Neuronal stem cell (in vitro differentiated cells): ENCODE measurements at regions not wholly inside any gene's neighbourhood (a gene's known extent, or its start where the extent isn't known, plus 50 kb on each side); places are given as distances from the start of the nearest gene placed in this dataset.

Experiments
- DNase-seq: peaks from one replicate; pipeline ENCODE4 v3.0.0-alpha.2; 2013; ENCODE audit warnings: low spot score
- H2AFZ ChIP-seq: one replicate; pipeline ENCODE4 v1.6.1; 2013; ENCODE audit warnings: mild to moderate bottlenecking, low read length, inconsistent platforms
- H2AK5ac ChIP-seq: 2 replicates; pipeline ENCODE4 v1.6.1; 2013; ENCODE audit warnings: low read depth, mild to moderate bottlenecking, inconsistent platforms, low read length, moderate library complexity, mixed read lengths
- H2BK120ac ChIP-seq: 2 replicates; pipeline ENCODE4 v1.6.1; 2013; ENCODE audit warnings: low read depth, mild to moderate bottlenecking, inconsistent platforms, low read length, moderate library complexity, mixed read lengths
- H2BK12ac ChIP-seq: one replicate; pipeline ENCODE4 v1.6.1; 2013; ENCODE audit warnings: low read length, inconsistent platforms
- H2BK15ac ChIP-seq: 2 replicates; pipeline ENCODE4 v1.6.1; 2013; ENCODE audit warnings: mild to moderate bottlenecking, low read length, inconsistent platforms, mixed read lengths
- H2BK5ac ChIP-seq: one replicate; pipeline ENCODE4 v1.6.1; 2013; ENCODE audit warnings: inconsistent platforms, mild to moderate bottlenecking, low read length, moderate library complexity
- H3K14ac ChIP-seq: one replicate; pipeline ENCODE4 v1.6.1; 2013; ENCODE audit warnings: low read length, inconsistent platforms
- H3K18ac ChIP-seq: 2 replicates; pipeline ENCODE4 v1.6.1; 2013; ENCODE audit warnings: low read length, inconsistent platforms
- H3K23ac ChIP-seq: 2 replicates; pipeline ENCODE4 v1.6.1; 2013; ENCODE audit warnings: low read depth, mild to moderate bottlenecking, mixed read lengths, low read length, inconsistent platforms; ENCODE audit not compliant: poor library complexity
- H3K27ac ChIP-seq: replicated peaks from 3 replicates; pipeline ENCODE4 v1.5.1; 2013; ENCODE audit warnings: low read length, inconsistent platforms
- H3K27me3 ChIP-seq, 3 experiments: 2 replicates each; pipeline ENCODE4 v1.6.1; 2013; ENCODE audit warnings: low read length in 3 of 3, mild to moderate bottlenecking in 2 of 3, inconsistent platforms in 1 of 3, low read depth in 1 of 3, mixed read lengths in 1 of 3, moderate library complexity in 1 of 3; ENCODE audit not compliant: control insufficient read depth in 3 of 3, insufficient read depth in 3 of 3
- H3K36me3 ChIP-seq, 2 donors: replicated peaks in 1 of 2; 2 replicates each; pipeline ENCODE4 v1.6.1; 2013; ENCODE audit warnings: low read length in 2 of 2; ENCODE audit not compliant: control insufficient read depth in 2 of 2, insufficient read depth in 2 of 2
- H3K4ac ChIP-seq: 2 replicates; pipeline ENCODE4 v1.6.1; 2013; ENCODE audit warnings: inconsistent platforms, mild to moderate bottlenecking, low read length, moderate library complexity
- H3K4me1 ChIP-seq, 2 donors: 1 replicate in 1 of 2; 2 replicates in 1 of 2; pipeline ENCODE4 v1.6.1; 2013; ENCODE audit warnings: low read length in 2 of 2, low read depth in 1 of 2; ENCODE audit not compliant: control insufficient read depth in 2 of 2, insufficient read depth in 1 of 2
- H3K4me2 ChIP-seq: one replicate; pipeline ENCODE4 v1.6.1; 2013; ENCODE audit warnings: mild to moderate bottlenecking, low read length, inconsistent platforms; ENCODE audit not compliant: insufficient read depth, poor library complexity, severe bottlenecking
- H3K4me3 ChIP-seq, 2 donors: 2 replicates each; pipeline ENCODE4 v1.5.1; 2013; ENCODE audit warnings: low read length in 2 of 2, mild to moderate bottlenecking in 2 of 2, inconsistent platforms in 1 of 2, moderate library complexity in 1 of 2
- H3K79me1 ChIP-seq: one replicate; pipeline ENCODE4 v1.6.1; 2013; ENCODE audit warnings: low read depth, mild to moderate bottlenecking, inconsistent platforms, low read length, moderate library complexity
- H3K9ac ChIP-seq: one replicate; pipeline ENCODE4 v1.6.1; 2013; ENCODE audit warnings: mild to moderate bottlenecking, low read depth, low read length, inconsistent platforms; ENCODE audit not compliant: poor library complexity
- H3K9me3 ChIP-seq, 2 donors: replicated peaks in 1 of 2; 2 replicates each; pipeline versions ENCODE3 to v1.6.1; 2013; ENCODE audit warnings: low read length in 2 of 2, mild to moderate bottlenecking in 2 of 2, inconsistent platforms in 1 of 2, low read depth in 1 of 2, mixed read lengths in 1 of 2, moderate library complexity in 1 of 2; ENCODE audit not compliant: control insufficient read depth in 2 of 2, insufficient read depth in 1 of 2
- H4K8ac ChIP-seq: one replicate; pipeline ENCODE4 v1.6.1; 2013; ENCODE audit warnings: low read depth, mild to moderate bottlenecking, inconsistent platforms, low read length, moderate library complexity
- H4K91ac ChIP-seq: one replicate; pipeline ENCODE4 v1.6.1; 2013; ENCODE audit warnings: low read length, low read depth, mild to moderate bottlenecking, inconsistent platforms; ENCODE audit not compliant: poor library complexity
- WGBS, 2 donors: extraction: QIAGEN DNeasy Blood & Tissue Kit; methylation state at CpG; one replicate each; pipeline ENCODE4 v1.1.7; 2013; ENCODE audit warnings: missing lambda C conversion rate in 2 of 2, mixed read lengths in 1 of 2; ENCODE audit not compliant: insufficient read length in 2 of 2, insufficient replicate concordance in 1 of 2; ENCODE audit errors: extremely low coverage in 2 of 2; 5-methylcytosine and 5-hydroxymethylcytosine counted together

- Histone ChIP-seq H3K14ac (no peak overlapping the region), H3K18ac (no peak overlapping the region), H3K23ac (no peak overlapping the region), H4K91ac (no peak overlapping the region), H4K8ac (no peak overlapping the region), H3K9ac (no peak overlapping the region), H3K4me3 (no peak overlapping the region), H2BK5ac (no peak overlapping the region), H3K4me1 (peaks cover 0 to 1% of the 10 kb centered on the region in 2 donors), H2BK120ac (no peak overlapping the region), H3K9me3 (peaks cover 0 to 12% of the 10 kb centered on the region in 2 donors), H2AK5ac (no peak overlapping the region), H2BK12ac (no peak overlapping the region), H3K79me1 (no peaks in the 10 kb centered on the region), H3K4me2 (no peak overlapping the region), H2AFZ (no peak overlapping the region), H3K27ac (no peak overlapping the region), H3K4ac (no peak overlapping the region), H3K27me3 (peaks cover 0 to 45% (median 23%) of the 10 kb centered on the region in 3 experiments), H3K36me3 (no peaks in the 10 kb centered on the region), H2BK15ac (no peak overlapping the region)
- WGBS, 2 donors: no CpG with 5 or more reads among the region's 19 CpGs
- no peak for DNase-seq
These were observed 148.5 kb upstream of the PRSS16 start for GRCh38 chr6:27098956-27099355.

DNA sequence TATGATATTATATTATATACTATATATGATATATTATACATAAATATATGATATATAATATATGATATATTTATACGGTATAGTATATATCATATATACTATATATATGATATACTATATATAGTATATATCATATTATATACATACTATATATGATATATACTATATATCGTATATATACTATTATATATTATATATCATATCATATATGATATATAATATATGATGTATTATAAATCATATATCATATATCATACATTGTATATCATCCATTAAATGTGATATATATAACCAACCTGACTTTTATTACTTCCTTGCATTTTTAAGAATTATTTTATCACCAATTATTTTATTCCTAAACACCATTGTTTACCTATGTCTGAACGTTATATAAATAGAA, 146.6 kb upstream of the PRSS16 start:
- Histone ChIP-seq H2BK15ac (no peak overlapping the region), H3K14ac (no peak overlapping the region), H4K91ac (no peak overlapping the region), H3K18ac (no peak overlapping the region), H3K27ac (no peak overlapping the region), H3K9me3 (peaks cover 0 to 12% of the 10 kb centered on the region in 2 donors), H4K8ac (no peak overlapping the region), H3K79me1 (no peaks in the 10 kb centered on the region), H2BK120ac (no peak overlapping the region), H3K4ac (no peak overlapping the region), H3K27me3 (peaks cover 0 to 30% (median 20%) of the 10 kb centered on the region in 3 experiments), H2BK12ac (no peak overlapping the region), H3K9ac (no peak overlapping the region), H3K36me3 (no peaks in the 10 kb centered on the region), H3K23ac (no peak overlapping the region), H2AK5ac (no peak overlapping the region), H3K4me3 (no peak overlapping the region), H2AFZ (no peak overlapping the region), H3K4me2 (no peak overlapping the region), H3K4me1 (peaks cover 0 to 1% of the 10 kb centered on the region in 2 donors), H2BK5ac (no peak overlapping the region)
- 100% methylated on average over 1 of the region's 3 CpGs; no CpG with 5 or more reads in 1 of the 2 donors for WGBS, 2 donors
- DNase-seq: no peak

DNA sequence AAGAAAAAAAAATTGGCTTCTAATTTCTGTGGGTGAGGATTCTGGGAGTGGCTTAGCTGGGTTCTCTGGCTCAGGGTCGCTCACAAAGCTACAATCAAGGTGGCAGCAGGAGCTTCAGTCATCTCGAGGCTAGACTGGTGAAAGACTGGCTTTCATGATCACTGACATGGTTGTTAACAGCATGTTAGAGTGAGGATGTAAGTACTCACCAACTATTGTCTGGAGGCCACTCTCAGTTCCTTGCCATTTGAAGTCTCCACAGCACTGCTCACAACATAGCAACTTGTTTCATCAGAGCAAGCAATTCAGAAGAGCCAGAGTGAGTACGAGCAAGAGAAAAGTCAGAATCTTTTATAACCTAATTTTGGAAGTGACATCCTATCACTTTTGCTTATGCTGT, 145.7 kb upstream of the PRSS16 start:
- H3K9ac ChIP-seq: no peak overlapping the region
- no peaks in the 10 kb centered on the region for H3K79me1 ChIP-seq
- no peak overlapping the region for H4K8ac ChIP-seq
- H3K4me1 ChIP-seq: no peaks in the 10 kb centered on the region
- no peak overlapping the region for H3K27ac ChIP-seq
- no peak overlapping the region for H2BK12ac ChIP-seq
- no peak overlapping the region for H3K4me3 ChIP-seq
- H3K23ac ChIP-seq: no peak overlapping the region
- H2BK120ac ChIP-seq: no peak overlapping the region
- H4K91ac ChIP-seq: no peak overlapping the region
- H3K9me3 ChIP-seq: peaks cover 0 to 12% of the 10 kb centered on the region in 2 donors
- no peak overlapping the region for H3K14ac ChIP-seq
- H2BK5ac ChIP-seq: no peak overlapping the region
- H3K18ac ChIP-seq: no peak overlapping the region
- DNase-seq: no peak
- H3K4me2 ChIP-seq: no peak overlapping the region
- H2BK15ac ChIP-seq: no peak overlapping the region
- H3K27me3 ChIP-seq: peaks cover 0 to 21% (median 12%) of the 10 kb centered on the region in 3 experiments
- no peaks in the 10 kb centered on the region for H3K36me3 ChIP-seq
- no CpG with 5 or more reads among the region's 3 CpGs for WGBS, 2 donors
- H2AFZ ChIP-seq: no peak overlapping the region
- no peak overlapping the region for H3K4ac ChIP-seq
- no peak overlapping the region for H2AK5ac ChIP-seq

- no peaks in the 10 kb centered on the region for H3K79me1 ChIP-seq
- no peak overlapping the region for H3K23ac ChIP-seq
- no peak overlapping the region for H4K8ac ChIP-seq
- no peak overlapping the region for H2BK5ac ChIP-seq
- no peak overlapping the region for H3K4ac ChIP-seq
- no peaks in the 10 kb centered on the region for H3K27me3 ChIP-seq
- no peak overlapping the region for H2BK15ac ChIP-seq
- no peaks in the 10 kb centered on the region for H3K4me1 ChIP-seq
- H2BK12ac ChIP-seq: no peak overlapping the region
- no peak overlapping the region for H3K4me3 ChIP-seq
- no CpG with 5 or more reads among the region's 3 CpGs for WGBS, 2 donors
- no peak overlapping the region for H3K27ac ChIP-seq
- no peak overlapping the region for H3K14ac ChIP-seq
- no peaks in the 10 kb centered on the region for H3K36me3 ChIP-seq
- H3K18ac ChIP-seq: no peak overlapping the region
- H2AFZ ChIP-seq: no peak overlapping the region
- H3K9me3 ChIP-seq: peaks cover 0 to 2% of the 10 kb centered on the region in 2 donors
- H2BK120ac ChIP-seq: no peak overlapping the region
- no peak overlapping the region for H3K4me2 ChIP-seq
- no peak overlapping the region for H4K91ac ChIP-seq
- H2AK5ac ChIP-seq: no peak overlapping the region
- no peak overlapping the region for H3K9ac ChIP-seq
- no peak for DNase-seq
These were observed 141.1 kb upstream of the PRSS16 start for GRCh38 chr6:27106382-27106781.
